ENCODE measurements at regions not wholly inside any gene's neighbourhood (a gene's known extent, or its start where the extent isn't known, plus 50 kb on each side); places are given as distances from the start of the nearest gene placed in this dataset.
A peak's percentile ranks its signal among the peaks of the same experiment; 100 is the strongest.

DNA sequence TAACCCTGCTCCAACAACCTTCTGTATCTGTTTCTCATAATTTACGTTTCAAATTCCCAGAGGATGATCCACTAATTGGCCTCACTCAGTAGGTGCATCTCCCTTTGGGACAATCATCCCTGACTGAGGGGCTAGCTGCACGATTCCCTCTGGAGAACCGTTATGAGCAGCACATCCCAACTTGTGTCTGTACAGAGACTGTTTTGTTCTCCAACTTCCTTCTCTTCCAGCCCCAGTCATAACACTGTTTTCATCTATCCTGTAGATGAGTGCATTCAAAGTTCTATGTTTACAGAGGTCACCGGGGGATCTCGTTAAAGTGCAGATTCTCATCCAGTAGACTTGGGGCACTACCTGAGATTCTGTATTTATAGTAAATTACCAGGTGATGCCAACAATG, 187.2 kb downstream of the REEP3 start:
- DNase-seq (ENCODE audit: low spot score) = no peak

DNA sequence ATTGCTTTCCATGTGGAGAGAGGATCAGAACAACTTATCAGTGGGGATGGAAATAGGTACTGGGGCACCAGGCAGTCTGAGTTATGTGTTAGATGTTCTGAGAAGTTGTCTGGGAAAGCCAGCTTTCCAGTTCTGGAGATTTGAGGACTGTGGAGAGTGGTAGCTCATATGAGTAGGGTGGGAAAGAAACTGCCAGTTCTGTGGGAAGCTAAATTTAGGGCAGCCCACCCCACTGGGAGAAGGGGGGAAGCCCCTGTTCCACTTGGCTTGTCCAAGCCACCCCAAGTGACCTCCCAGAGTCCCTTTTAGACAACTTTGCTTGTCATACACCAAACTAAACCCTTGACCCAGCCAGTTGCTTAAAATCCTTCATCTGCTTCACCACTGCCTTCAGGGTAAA, 189.5 kb downstream of the REEP3 start:
- no peak for DNase-seq (ENCODE audit: low spot score)

DNA sequence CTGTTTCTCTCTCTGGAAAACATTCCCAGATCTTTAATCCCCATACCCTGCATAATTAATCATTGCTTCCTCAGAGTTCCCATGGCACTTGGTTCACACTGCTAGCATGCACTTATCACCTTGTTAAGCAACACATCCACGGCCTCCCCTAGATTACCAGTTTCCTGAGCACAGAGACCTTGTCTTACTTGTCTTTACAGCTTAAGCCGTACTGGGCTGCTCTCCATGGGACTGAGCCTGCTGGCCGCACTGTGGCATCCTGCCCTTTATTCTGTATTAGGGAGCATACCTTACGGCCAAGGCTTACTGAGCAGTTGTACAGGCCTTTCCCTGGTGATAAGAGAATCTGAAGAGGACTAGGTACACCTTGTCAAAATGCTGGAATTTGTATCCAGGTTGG, 190.2 kb downstream of the REEP3 start:
- no peak for DNase-seq (ENCODE audit: low spot score)

GRCh38 chr10:63711867-63712716, 190.9 kb downstream of the REEP3 start:
- DNase-seq (ENCODE audit: low spot score) = peak; percentile 80

GRCh38 chr10:63712717-63713115, 191.5 kb downstream of the REEP3 start:
- DNase-seq (ENCODE audit: low spot score) = no peak

GRCh38 chr10:63713191-63714144, 192.3 kb downstream of the REEP3 start:
- no peak for DNase-seq (ENCODE audit: low spot score)

GRCh38 chr10:63716016-63716580, 194.9 kb downstream of the REEP3 start:
- no peak for DNase-seq (ENCODE audit: low spot score)

DNA sequence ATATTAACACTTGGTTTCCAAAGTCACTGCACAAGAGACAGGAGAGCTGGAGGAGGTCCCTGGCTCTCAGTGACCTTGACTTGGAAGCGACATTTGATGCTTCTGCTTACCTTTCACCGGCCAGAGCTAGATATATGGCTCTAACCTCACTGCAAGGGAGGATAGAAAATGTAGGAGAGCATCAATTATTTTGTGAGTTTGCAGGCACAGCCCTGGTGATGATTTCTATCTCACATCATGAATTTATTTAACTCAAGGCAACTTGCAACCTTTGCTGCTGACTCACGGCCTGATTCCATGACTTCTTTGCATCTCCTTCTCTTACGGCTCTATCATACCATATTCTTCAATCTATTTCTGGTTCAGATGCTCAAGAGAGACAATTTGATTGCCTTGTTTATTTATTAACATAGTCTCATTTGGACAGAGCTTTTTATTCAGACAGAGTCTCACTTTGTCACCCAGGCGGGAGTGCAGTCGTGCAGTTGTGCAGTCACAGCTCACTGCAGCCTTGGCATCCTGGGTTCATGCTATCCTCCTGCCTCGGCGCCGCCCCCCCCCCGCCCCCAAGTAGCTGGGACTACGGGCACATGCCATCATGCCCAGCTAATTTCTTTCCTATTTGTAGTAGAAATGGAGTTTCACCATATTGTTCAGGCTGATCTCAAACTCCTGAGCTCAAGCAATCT, 196.0 kb downstream of the REEP3 start:
- no peak for DNase-seq (ENCODE audit: low spot score)

DNA sequence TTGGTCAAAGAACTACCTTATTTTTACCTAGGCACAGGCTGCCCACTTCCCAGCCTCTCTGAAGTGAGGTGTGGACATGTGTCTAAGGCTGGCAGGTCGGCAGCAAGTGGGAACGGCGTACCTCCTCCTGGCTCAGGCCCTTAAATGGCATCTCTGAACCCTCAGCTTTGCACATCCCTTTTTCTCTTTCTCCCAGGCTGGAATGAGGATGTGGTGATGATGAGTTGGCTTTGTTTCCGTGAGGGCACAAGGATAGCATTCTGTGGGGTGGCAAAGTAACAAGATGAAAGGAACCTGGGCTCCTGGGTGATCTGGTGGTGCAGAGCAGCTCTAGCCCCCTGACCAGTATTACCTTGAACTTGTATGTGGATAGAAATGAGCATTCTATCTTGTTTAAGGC, 196.8 kb downstream of the REEP3 start:
- DNase-seq (ENCODE audit: low spot score) = no peak

- DNase-seq (ENCODE audit: low spot score) = no peak
Observed at GRCh38 chr10:63718421-63718820, 197.2 kb downstream of the REEP3 start.

- DNase-seq (ENCODE audit: low spot score) = no peak
Observed at GRCh38 chr10:63719226-63719856, 198.1 kb downstream of the REEP3 start.

DNA sequence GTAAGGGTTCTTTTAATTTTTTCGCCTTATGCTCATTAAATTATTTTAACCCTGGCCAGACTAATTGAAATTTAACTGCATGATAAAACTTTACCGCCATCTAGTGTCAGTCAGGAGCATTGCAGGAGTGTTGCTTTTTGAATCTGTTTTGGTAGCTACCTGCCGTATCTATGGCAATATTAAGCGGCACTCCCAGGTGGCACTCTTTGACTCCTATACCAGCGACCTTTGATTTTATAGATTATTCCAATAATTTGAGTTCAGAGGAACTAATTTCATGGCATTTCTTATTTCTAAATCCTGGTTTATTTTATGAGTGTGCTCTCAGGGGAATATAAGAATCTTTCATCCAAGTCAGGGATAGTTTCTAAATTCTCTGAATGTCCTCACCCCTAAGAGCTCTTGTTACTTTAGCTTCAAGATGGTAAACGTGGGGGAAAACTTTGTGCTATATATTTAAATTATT, 198.9 kb downstream of the REEP3 start:
- no peak for DNase-seq (ENCODE audit: low spot score)

- DNase-seq (ENCODE audit: low spot score) = no peak
Observed at GRCh38 chr10:63720676-63721075, 199.5 kb downstream of the REEP3 start.

GRCh38 chr10:63722537-63722936, 201.3 kb downstream of the REEP3 start:
- peak; percentile 47 for DNase-seq (ENCODE audit: low spot score)

DNA sequence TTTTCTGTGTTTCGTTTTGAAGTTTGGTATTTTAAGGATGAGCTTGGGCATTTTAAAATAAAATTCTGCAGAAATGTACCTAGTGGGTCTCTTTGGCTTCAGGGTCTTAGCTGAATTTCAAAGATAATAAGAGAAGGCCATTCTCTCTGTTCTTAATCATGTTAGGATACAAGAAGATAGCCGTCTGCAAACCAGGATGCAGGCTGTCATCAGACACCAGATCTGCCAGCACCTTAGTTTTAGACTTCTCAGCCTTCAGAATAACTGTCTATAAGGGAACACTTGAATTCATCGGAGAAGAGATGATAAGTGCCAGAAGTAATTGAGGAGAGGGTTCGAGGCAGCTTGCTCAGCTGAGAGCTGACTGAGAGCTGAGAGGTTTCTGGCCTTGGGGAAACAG, 202.1 kb downstream of the REEP3 start:
- no peak for DNase-seq (ENCODE audit: low spot score)

- DNase-seq (ENCODE audit: low spot score) = no peak
Observed at GRCh38 chr10:63723741-63724140, 202.5 kb downstream of the REEP3 start.

GRCh38 chr10:63724922-63725321, 203.7 kb downstream of the REEP3 start:
- no peak for DNase-seq (ENCODE audit: low spot score)

- no peak for DNase-seq (ENCODE audit: low spot score)
Observed at GRCh38 chr10:63726867-63727266, 205.7 kb downstream of the REEP3 start.

- no peak for DNase-seq (ENCODE audit: low spot score)
Observed at GRCh38 chr10:63727636-63728035, 206.4 kb downstream of the REEP3 start.

- no peak for DNase-seq (ENCODE audit: low spot score)
Observed at GRCh38 chr10:63735305-63735704, 214.1 kb downstream of the REEP3 start.

GRCh38 chr10:63738410-63738809, 217.2 kb downstream of the REEP3 start:
- DNase-seq (ENCODE audit: low spot score) = peak; percentile 8
